ENCODE measurements at regions not wholly inside any gene's neighbourhood (a gene's known extent, or its start where the extent isn't known, plus 50 kb on each side); places are given as distances from the start of the nearest gene placed in this dataset.

- Histone ChIP-seq H3K36me3 (no peaks in the 10 kb centered on the region), H3K9me3 (no peaks in the 10 kb centered on the region), H3K27me3 (replicated peaks in 1 of 7) (no peaks in the 10 kb centered on the region), H3K4me1 (no peaks in the 10 kb centered on the region), H3K27ac (no peak overlapping the region), H3K4me3 (no peak overlapping the region)
- WGBS, 5 donors: 81 to 92% (median 85%) methylated on average over 5 of the region's 5 CpGs
- intact Hi-C loops (cut with DNase I; ENCODE audit: low total_unique reads): no loop called here
- TF ChIP-seq POLR2A (IDR thresholded peaks at IDR 0.05) (no peak), POLR2AphosphoS5 (IDR thresholded peaks at IDR 0.05) (no peak)
- TF ChIP-seq, protein P1, sequence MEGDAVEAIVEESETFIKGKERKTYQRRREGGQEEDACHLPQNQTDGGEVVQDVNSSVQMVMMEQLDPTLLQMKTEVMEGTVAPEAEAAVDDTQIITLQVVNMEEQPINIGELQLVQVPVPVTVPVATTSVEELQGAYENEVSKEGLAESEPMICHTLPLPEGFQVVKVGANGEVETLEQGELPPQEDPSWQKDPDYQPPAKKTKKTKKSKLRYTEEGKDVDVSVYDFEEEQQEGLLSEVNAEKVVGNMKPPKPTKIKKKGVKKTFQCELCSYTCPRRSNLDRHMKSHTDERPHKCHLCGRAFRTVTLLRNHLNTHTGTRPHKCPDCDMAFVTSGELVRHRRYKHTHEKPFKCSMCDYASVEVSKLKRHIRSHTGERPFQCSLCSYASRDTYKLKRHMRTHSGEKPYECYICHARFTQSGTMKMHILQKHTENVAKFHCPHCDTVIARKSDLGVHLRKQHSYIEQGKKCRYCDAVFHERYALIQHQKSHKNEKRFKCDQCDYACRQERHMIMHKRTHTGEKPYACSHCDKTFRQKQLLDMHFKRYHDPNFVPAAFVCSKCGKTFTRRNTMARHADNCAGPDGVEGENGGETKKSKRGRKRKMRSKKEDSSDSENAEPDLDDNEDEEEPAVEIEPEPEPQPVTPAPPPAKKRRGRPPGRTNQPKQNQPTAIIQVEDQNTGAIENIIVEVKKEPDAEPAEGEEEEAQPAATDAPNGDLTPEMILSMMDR (IDR thresholded peaks at IDR 0.05 in 8 of 11, conservative IDR thresholded peaks at IDR 0.05 in 3 of 11): no peak
- no peak for DNase-seq
These were observed 69.0 kb downstream of the PYDC2 start for GRCh38 chr3:191529992-191530391.

DNA sequence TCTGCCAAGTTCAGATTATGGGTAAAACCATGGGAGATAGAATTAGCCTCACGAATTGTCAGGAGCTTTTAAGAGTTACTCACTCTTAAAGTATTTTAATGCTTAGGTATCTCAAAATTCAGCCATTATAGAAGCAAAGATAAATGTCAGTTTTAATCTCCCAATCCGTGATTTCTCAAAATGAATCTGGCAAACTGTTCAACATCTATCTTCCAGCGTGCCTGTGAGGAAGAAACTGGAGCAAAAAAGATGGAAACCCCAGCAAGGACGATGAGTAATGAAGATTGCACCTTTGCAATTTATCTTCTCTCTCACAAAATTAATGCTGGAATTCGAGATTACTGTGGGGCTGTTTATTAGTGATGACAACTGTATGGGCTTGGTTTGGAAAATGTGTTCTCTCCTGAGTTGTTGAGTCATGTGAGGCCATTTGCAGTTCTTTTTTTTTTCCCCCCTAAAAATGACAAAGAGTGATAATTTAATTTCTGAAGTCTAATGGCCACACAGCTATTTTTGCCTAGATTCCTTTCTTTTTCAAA is 70.5 kb downstream of the PYDC2 start:
- Histone ChIP-seq H3K27me3 (replicated peaks in 1 of 7) (no peaks in the 10 kb centered on the region), H3K9me3 (no peaks in the 10 kb centered on the region)
- 65 to 77% (median 73%) methylated on average over 5 of the region's 5 CpGs for WGBS, 5 donors

DNA sequence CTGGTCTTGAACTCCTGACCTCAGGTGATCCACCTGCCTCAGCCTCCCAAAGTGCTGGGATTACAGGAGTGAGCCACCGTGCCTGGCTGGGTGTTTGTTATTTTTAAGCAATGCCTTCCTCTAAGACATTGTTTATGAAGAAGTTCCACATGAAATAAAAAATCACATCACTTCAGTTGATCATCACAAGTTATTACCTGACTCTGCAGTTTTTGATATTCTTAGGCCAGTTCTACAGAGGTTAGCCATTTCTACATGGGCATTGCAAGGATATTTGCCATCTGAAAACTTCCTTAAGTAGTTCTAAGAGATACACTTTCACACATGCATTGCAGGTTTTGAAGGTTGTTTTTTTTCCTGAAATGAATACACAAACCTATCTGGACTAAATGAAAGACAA is 82.1 kb downstream of the PYDC2 start:
- Histone ChIP-seq H3K27me3 (replicated peaks in 1 of 7) (no peaks in the 10 kb centered on the region), H3K4me1 (no peaks in the 10 kb centered on the region), H3K27ac (no peak overlapping the region), H3K9me3 (peaks cover 0 to 35% (median 11%) of the 10 kb centered on the region in 8 donors), H3K4me3 (no peak overlapping the region), H3K36me3 (no peaks in the 10 kb centered on the region)
- TF ChIP-seq, protein P1 (IDR thresholded peaks at IDR 0.05 in 8 of 11, conservative IDR thresholded peaks at IDR 0.05 in 3 of 11): no peak
- TF ChIP-seq POLR2AphosphoS5 (IDR thresholded peaks at IDR 0.05) (no peak), POLR2A (IDR thresholded peaks at IDR 0.05) (no peak)
- intact Hi-C loops (cut with DNase I; ENCODE audit: low total_unique reads): no loop called here
- DNase-seq: no peak
- 79 to 94% (median 91%) methylated on average over 1 of the region's 1 CpG for WGBS, 5 donors

More for the DNA sequence above, 70.5 kb downstream of the PYDC2 start:
- no peak for DNase-seq
- Histone ChIP-seq H3K4me3 (no peak overlapping the region), H3K27ac (no peak overlapping the region), H3K36me3 (no peaks in the 10 kb centered on the region), H3K4me1 (no peaks in the 10 kb centered on the region)
- intact Hi-C loops (cut with DNase I; ENCODE audit: low total_unique reads): no loop called here
- no peak for TF ChIP-seq POLR2AphosphoS5 (IDR thresholded peaks at IDR 0.05)
- TF ChIP-seq, protein P1 (IDR thresholded peaks at IDR 0.05 in 8 of 11, conservative IDR thresholded peaks at IDR 0.05 in 3 of 11): no peak
- no peak for TF ChIP-seq POLR2A (IDR thresholded peaks at IDR 0.05)

GRCh38 chr3:191543897-191544296 is 82.9 kb downstream of the PYDC2 start:
- Histone ChIP-seq H3K27me3 (replicated peaks in 1 of 7) (no peaks in the 10 kb centered on the region), H3K4me1 (no peaks in the 10 kb centered on the region), H3K36me3 (no peaks in the 10 kb centered on the region), H3K9me3 (peaks cover 0 to 42% (median 13%) of the 10 kb centered on the region in 8 donors), H3K4me3 (no peak overlapping the region), H3K27ac (no peak overlapping the region)
- intact Hi-C loops (cut with DNase I; ENCODE audit: low total_unique reads): no loop called here
- WGBS, 5 donors: 85 to 90% (median 89%) methylated on average over 4 of the region's 4 CpGs
- no peak for DNase-seq
- no peak for TF ChIP-seq POLR2AphosphoS5 (IDR thresholded peaks at IDR 0.05)
- TF ChIP-seq POLR2A (IDR thresholded peaks at IDR 0.05): no peak
- TF ChIP-seq, protein P1 (IDR thresholded peaks at IDR 0.05 in 8 of 11, conservative IDR thresholded peaks at IDR 0.05 in 3 of 11): no peak

All from spleen (tissue), 11 donors.